Progenitor cell of endocrine pancreas (in vitro differentiated cells): ENCODE measurements at regions not wholly inside any gene's neighbourhood (a gene's known extent, or its start where the extent isn't known, plus 50 kb on each side); places are given as distances from the start of the nearest gene placed in this dataset.

Source experiments
- DNase-seq: peaks from one replicate; pipeline ENCODE4 v3.0.0; 2021; ENCODE audit warnings: low spot score; ENCODE audit not compliant: unreplicated experiment
- H3K27ac Mint-ChIP-seq: 2 replicates; pipeline ENCODE4 v1.8.0; 2021; ENCODE audit warnings: mild to moderate bottlenecking, moderate library complexity, mixed read lengths
- H3K27me3 Mint-ChIP-seq: 2 replicates; pipeline ENCODE4 v1.8.0; 2021; ENCODE audit warnings: mixed read lengths
- H3K36me3 Mint-ChIP-seq: 2 replicates; pipeline ENCODE4 v1.8.0; 2022; ENCODE audit warnings: mixed read lengths; ENCODE audit not compliant: insufficient read depth
- H3K4me1 Mint-ChIP-seq: 2 replicates; pipeline ENCODE4 v1.8.0; 2021; ENCODE audit warnings: low read depth, mixed read lengths
- H3K4me3 Mint-ChIP-seq: 2 replicates; pipeline ENCODE4 v1.8.0; 2021; ENCODE audit warnings: low read depth, mild to moderate bottlenecking, moderate library complexity, mixed read lengths
- H3K9me3 Mint-ChIP-seq: 2 replicates; pipeline ENCODE4 v1.8.0; 2021; ENCODE audit warnings: low read depth, mixed read lengths
- CTCF ChIP-seq: fragments of 200-600 bp; sonication (generic); IDR thresholded peaks from one replicate; pipeline ENCODE4 v1.5.0; 2021; ENCODE audit warnings: antibody characterized with exemption, mild to moderate bottlenecking; ENCODE audit not compliant: unreplicated experiment

DNA sequence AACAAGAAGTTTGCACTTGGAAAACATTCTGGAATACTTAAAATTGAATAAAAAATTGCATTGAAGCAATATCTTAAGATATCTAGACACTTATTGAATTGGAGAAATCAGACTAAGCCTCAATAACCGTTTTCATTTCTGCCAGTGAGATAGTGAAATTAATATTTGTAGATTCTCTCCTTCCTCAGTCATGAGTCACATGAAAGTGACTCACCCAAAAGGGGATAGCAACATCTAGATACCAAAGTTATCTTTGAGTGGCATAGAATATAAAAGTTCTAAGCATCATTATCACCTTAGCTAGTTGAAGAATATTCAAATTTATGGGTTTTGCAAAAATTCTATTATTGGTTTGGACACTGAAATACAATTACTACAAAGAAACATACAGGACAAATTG lies 614.8 kb upstream of the ZNF717 start:
- no peaks in the 10 kb centered on the region for H3K9me3 Mint-ChIP-seq
- no peak for DNase-seq
- no peak overlapping the region for H3K27ac Mint-ChIP-seq
- H3K36me3 Mint-ChIP-seq, result no peaks in the 10 kb centered on the region
- H3K4me1 Mint-ChIP-seq, result no peaks in the 10 kb centered on the region
- no peak overlapping the region for H3K4me3 Mint-ChIP-seq
- TF ChIP-seq CTCF, result no peak
- H3K27me3 Mint-ChIP-seq, result no peaks in the 10 kb centered on the region

GRCh38 chr3:76402926-76403325 lies 617.6 kb upstream of the ZNF717 start:
- DNase-seq, result no peak
- no peaks in the 10 kb centered on the region for H3K27me3 Mint-ChIP-seq
- H3K27ac Mint-ChIP-seq, result no peak overlapping the region
- no peak for TF ChIP-seq CTCF
- no peaks in the 10 kb centered on the region for H3K4me1 Mint-ChIP-seq
- H3K4me3 Mint-ChIP-seq, result no peak overlapping the region
- no peaks in the 10 kb centered on the region for H3K9me3 Mint-ChIP-seq
- H3K36me3 Mint-ChIP-seq, result no peaks in the 10 kb centered on the region

- Mint-ChIP-seq H3K4me3 (no peak overlapping the region), H3K9me3 (no peaks in the 10 kb centered on the region), H3K36me3 (no peaks in the 10 kb centered on the region), H3K27ac (no peak overlapping the region), H3K4me1 (no peaks in the 10 kb centered on the region), H3K27me3 (no peaks in the 10 kb centered on the region)
- no peak for DNase-seq
- no peak for TF ChIP-seq CTCF
Measured at GRCh38 chr3:76403556-76403955, 618.2 kb upstream of the ZNF717 start.

GRCh38 chr3:76405196-76405595 lies 619.8 kb upstream of the ZNF717 start:
- no peak for TF ChIP-seq CTCF
- no peaks in the 10 kb centered on the region for H3K9me3 Mint-ChIP-seq
- H3K27me3 Mint-ChIP-seq, result no peaks in the 10 kb centered on the region
- no peaks in the 10 kb centered on the region for H3K36me3 Mint-ChIP-seq
- DNase-seq, result no peak
- no peaks in the 10 kb centered on the region for H3K4me1 Mint-ChIP-seq
- H3K27ac Mint-ChIP-seq, result no peak overlapping the region
- no peak overlapping the region for H3K4me3 Mint-ChIP-seq

DNA sequence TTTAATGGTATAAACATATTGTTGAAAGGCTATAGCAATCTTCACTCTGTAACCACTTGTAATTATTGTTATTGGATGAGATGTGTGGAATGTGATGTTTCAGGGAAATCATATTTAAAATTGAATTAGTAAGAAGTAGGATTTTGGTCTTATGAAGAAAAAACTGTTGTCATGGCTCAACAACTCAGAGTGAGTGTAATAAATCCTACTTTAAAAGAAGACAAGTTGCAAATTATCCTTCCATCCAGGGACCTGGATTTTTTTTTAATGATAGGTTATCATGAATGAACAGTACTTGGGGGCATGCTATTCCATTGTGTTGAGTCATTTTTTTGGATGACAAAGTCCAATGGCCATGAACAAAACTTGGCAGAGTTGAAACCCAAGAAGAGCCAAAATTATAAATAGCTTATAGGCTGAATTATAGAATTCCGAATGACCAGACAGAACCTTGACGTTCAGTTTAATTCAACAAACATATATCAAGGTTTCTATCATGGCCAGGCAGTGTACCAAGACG lies 625.5 kb upstream of the ZNF717 start:
- no peak for DNase-seq
- Mint-ChIP-seq H3K36me3 (no peaks in the 10 kb centered on the region), H3K4me3 (no peak overlapping the region), H3K4me1 (no peaks in the 10 kb centered on the region), H3K27me3 (no peaks in the 10 kb centered on the region), H3K9me3 (no peaks in the 10 kb centered on the region), H3K27ac (no peak overlapping the region)
- no peak for TF ChIP-seq CTCF
